DMS 273 (cell line): ENCODE measurements at regions not wholly inside any gene's neighbourhood (a gene's known extent, or its start where the extent isn't known, plus 50 kb on each side); places are given as distances from the start of the nearest gene placed in this dataset.

Source experiments
- DNase-seq: peaks from one replicate; lab custom pipeline; 2025; ENCODE audit not compliant: unreplicated experiment; lab: John Stamatoyannopoulos, UW

DNA sequence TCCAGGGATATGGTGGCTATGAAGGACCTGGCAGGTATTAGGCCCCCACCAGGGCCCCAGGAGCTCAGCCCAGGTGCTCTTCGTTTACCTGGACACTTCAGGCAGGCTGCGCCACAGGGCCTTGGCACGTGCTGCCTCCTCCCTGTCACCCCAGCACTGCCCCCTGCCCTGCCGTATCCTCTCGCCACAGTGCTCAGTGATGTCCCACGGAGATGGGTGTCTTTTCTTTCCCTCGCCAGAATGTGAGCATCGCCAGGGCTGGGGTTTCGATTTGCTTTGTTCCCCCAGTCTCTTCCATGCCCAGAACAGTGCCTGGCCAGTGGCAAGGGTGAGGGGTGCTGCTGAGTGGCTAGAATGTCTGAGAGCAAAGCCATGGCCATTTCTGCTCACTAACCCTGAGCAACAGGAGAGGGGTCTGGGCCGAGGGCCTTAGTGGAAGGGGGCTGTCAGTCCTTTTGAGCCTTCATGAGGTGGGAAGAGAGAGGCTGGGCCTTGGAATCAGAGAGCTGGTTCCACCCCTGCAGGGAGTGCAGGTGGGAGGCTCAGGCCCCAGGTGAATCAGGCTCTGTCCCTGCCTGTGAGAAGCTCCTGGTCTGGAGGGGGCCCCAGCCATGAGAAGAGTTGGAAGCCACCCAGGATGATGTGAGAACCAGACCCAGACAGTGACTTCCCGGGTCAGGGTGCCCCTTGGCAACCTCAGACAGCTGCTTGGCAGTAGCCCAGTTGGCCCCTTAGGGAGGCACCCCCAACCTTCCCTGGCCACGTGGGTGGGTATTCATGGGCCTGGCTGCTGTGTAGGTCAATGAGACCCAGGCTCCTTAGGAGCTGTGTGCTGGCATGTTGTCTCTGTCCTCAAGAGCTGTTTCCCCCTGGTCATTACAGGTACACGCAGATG is 129.9 kb upstream of the HS6ST1 start:
- no peak for DNase-seq

GRCh38 chr2:128449226-128450061 is 130.8 kb upstream of the HS6ST1 start:
- no peak for DNase-seq

GRCh38 chr2:128450211-128451024 is 131.8 kb upstream of the HS6ST1 start:
- no peak for DNase-seq

GRCh38 chr2:128451084-128452023 is 132.7 kb upstream of the HS6ST1 start:
- no peak for DNase-seq

- no peak for DNase-seq
These were observed 133.3 kb upstream of the HS6ST1 start for GRCh38 chr2:128452024-128452411.

GRCh38 chr2:128452536-128453530 is 134.2 kb upstream of the HS6ST1 start:
- no peak for DNase-seq

GRCh38 chr2:128454980-128455720 is 136.5 kb upstream of the HS6ST1 start:
- DNase-seq: no peak

GRCh38 chr2:128455721-128456050 is 137.0 kb upstream of the HS6ST1 start:
- no peak for DNase-seq

DNA sequence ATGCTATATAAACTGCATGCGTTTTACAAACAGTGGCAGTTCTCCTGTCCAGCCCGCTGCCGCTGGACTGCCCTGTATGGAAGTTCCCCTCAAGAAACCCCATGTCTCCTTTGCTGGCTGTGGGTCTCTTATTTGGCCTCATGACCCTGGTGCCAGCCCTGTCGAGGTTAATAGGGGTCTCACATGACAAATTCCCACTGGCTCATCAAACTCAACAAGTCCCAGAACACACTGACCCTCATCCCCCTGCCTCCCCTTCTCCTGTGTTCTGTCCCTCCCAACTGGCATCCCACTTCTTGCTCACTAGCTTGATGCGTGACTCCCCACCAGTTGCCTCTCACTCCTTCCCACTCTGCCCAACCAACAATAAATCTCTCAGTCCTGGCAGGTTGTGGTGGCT is 137.6 kb upstream of the HS6ST1 start:
- DNase-seq: no peak

GRCh38 chr2:128457006-128457604 is 138.4 kb upstream of the HS6ST1 start:
- no peak for DNase-seq

GRCh38 chr2:128457716-128458115 is 139.0 kb upstream of the HS6ST1 start:
- DNase-seq: no peak

DNA sequence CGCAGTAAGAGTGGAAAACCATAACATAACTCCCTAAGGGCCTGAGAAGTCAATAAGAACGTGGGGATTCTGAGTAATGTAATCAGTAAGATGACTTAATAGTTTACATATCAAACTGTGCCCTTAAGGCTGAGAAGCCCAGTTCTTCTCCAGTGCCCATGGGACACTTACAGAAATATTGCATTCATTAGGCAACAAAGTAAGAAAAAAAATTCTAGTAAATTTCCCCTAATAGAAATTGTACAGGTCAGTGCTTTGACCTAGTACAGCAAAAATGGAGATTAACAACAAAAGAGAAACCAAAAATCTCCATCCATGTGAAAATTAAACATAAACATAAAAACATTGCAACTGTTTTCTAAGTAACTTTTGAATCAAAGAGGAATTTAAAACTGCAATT is 139.8 kb upstream of the HS6ST1 start:
- DNase-seq: no peak

DNA sequence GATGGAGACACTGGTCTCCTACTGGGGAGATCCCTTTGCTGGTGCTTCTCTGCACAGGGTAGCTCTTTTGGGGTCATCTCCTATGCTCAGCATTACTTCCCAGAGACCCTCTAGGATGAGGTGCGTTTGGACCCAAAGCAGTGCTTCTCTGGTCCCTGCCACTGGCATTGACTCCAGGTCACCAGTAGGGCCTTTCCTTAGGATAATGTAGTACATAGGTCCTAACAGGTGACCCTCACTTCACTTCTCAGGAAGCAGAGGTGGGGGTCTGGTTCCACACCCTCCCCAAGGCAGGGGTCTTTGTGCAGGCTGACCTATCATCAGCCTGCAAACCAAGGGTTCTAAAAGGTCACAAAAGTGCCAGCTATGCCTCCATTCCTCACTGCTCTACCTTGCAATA is 145.8 kb upstream of the HS6ST1 start:
- no peak for DNase-seq

DNA sequence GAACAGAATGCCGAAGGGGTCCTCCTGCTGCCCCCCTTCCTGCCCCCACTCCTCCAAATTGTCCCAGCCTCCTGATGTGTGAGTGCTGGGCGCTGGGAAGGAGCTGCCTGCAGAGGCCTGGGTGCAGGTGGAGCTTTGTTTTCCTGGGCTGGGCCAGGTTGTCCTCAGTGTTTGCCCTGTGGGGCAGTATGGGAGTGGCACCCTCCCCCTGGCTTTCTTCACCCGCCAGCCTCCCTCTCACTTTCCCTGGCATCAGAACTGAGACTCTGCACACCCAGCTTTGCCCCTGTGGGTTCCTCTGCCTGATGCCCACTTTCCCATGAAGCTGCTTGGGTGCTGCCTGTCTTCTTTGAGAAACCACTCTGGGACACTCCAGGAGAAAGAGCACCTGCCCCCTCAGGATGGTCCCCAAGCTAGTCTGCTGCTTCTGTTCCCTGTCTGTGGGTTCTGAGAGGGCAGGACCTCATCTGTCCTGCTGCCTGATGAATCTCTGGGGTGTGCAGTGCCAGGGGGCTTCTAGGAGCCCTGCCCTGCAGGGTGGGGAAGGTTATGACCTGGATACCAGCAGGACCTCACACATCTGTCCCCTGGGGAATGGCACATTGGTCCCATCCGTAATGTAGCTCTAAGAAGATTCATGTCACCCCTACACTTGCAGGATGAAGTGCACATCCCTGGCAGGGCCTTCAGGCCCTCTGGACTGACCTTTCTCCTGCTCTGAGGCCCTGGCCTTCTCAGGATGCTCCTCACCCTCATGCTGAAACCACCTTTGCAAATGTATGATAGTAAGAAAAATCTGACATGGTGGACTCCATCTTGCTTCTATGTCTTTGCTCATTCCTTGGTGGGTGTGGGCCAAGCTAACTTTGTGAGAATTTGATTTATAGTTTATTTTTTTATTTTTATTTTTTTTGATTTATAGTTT is 146.8 kb upstream of the HS6ST1 start:
- DNase-seq: no peak

- DNase-seq: no peak
These were observed 147.7 kb upstream of the HS6ST1 start for GRCh38 chr2:128466376-128466775.

DNA sequence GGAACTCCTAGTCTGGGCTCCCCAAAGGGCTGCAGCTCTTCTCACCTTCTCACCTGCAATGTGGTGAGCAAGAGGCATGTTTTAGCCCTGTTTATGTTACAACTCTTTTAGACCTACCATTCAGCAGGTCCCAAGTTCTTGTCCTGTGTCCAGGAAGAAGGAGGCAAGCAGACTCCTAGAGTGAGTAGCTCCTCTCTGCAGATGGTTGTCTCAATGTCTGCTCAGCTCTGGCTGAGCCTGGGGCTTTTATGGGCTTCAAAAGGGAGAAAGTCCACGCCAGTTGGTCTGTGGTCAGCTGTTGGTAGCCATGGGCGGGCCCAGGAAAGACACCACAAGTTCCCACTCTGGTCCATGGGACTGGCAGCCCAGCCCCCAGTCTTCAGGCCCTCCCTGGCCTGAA is 148.1 kb upstream of the HS6ST1 start:
- no peak for DNase-seq
